ENCODE measurements at regions not wholly inside any gene's neighbourhood (a gene's known extent, or its start where the extent isn't known, plus 50 kb on each side); places are given as distances from the start of the nearest gene placed in this dataset.

DNA sequence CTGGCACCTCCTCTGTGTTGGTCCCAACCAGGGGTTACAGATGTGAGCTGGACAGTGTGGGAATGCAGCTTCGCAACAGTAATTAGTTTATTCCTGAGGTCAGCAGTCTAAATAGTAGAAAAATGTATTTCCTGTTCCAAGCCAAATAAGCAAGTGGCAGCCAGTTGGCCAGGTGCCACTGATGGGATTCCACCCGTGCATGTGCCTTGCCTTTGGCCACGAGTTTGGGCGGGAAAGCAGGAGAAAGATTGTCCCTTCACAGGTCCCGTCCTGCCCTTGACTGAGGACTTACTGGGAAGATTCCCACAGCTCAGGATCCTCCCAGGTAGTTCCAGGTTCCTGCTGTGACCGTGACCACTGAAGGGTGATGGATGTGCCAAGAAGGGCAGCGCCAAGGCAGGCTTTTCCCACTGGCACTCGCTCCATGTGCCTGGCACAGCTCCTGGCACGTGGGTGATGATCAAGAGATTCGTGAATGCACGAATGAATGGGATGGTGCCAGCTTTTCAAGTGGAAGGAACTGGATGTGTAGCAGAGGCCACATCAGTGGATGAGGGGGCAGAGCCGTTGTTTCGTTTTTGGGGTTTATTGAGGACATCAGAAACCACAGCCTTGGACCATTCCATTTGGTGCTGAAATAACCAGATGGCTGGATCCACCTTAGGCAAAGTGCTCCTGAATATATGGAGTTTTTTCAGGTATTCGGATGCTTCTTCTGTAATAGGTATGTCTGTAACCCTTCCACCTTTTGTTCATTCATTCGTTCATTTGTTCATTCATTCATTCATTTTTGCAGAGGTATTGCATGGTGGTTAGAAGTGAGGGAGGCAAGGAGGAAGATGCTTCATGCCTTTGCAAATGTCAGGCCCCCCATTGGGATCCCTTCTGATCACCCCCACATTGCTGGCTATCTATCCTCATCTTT, 62.4 kb upstream of the WNT4 start:
- DNase-seq (ENCODE audit: low read depth): no peak
- TF ChIP-seq CTCF (IDR thresholded peaks at IDR 0.05; ENCODE audit: insufficient read depth, low read depth, low read length): no peak
- H3K4me3 ChIP-seq (ENCODE audit: low read depth, low read length): no peak overlapping the region

GRCh38 chr1:22206551-22207125, 63.7 kb upstream of the WNT4 start:
- DNase-seq (ENCODE audit: low read depth): no peak
- H3K4me3 ChIP-seq (ENCODE audit: low read depth, low read length): no peak overlapping the region
- no peak for TF ChIP-seq CTCF (IDR thresholded peaks at IDR 0.05; ENCODE audit: insufficient read depth, low read depth, low read length)

DNA sequence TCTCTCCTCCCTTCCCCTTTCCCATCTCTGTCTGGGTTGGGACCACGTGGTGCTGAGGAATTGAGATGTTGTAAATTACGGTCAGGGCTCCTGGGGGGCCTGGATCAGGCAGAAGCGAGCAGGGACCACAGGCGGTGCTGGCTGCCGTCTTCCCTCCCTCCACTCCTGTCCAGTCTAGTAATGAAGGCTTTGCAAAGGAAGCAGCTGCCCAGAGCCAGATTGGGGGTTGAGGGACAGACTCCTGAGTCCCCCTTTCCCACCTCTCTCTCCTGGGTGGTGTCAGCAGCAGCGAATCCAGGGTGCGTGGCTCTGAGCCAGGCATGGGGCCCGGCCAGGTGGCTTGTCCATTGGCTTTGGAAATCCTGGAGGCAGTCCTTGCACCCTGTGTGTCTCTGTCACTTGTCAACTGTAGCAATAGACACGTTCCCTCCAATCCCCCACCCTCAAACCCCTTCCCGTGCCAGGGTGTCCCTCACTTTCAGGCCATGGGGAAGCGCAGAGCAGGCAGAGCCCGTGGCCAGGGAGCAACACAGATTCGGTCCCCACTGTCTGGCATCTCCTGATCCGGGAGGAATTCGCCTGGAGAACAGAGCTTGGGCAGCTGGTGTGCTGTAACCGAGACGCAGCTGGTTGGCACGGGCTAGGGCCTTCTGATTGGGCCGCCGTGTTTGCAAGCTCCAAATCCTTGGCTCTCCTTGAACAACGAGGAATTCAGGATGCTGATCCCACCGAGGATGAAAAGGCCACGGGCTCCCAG, 64.8 kb upstream of the WNT4 start:
- TF ChIP-seq CTCF (IDR thresholded peaks at IDR 0.05; ENCODE audit: insufficient read depth, low read depth, low read length): no peak
- no peak for DNase-seq (ENCODE audit: low read depth)
- no peak overlapping the region for H3K4me3 ChIP-seq (ENCODE audit: low read depth, low read length)

- DNase-seq (ENCODE audit: low read depth): no peak
- TF ChIP-seq CTCF (IDR thresholded peaks at IDR 0.05; ENCODE audit: insufficient read depth, low read depth, low read length): no peak
Observed at GRCh38 chr1:22208268-22208972, 65.5 kb upstream of the WNT4 start.

DNA sequence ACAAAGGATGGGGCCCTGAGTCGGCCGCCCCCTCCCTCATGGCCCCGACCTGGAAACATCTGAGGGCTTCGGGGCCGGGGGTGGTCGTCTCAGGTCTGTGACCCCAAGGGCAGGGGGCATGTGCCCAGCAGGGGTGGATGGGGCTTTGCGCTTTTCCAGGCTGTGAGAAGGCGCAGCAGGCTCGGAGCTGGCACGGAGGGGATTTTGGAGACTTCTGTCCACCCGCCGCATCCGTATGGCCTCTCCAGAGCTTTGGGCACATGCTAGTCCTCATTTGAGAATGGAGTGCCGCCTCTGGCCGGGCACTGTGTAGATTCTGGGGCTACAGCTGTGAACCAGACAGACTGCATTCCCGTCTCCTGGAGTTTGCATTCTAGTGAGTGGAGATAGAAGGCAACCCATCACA, 66.1 kb upstream of the WNT4 start:
- H3K4me3 ChIP-seq (ENCODE audit: low read depth, low read length): no peak overlapping the region
- no peak for TF ChIP-seq CTCF (IDR thresholded peaks at IDR 0.05; ENCODE audit: insufficient read depth, low read depth, low read length)
- no peak for DNase-seq (ENCODE audit: low read depth)

More at GRCh38 chr1:22208268-22208972, 65.5 kb upstream of the WNT4 start:
- H3K4me3 ChIP-seq (ENCODE audit: low read depth, low read length): no peak overlapping the region

DNA sequence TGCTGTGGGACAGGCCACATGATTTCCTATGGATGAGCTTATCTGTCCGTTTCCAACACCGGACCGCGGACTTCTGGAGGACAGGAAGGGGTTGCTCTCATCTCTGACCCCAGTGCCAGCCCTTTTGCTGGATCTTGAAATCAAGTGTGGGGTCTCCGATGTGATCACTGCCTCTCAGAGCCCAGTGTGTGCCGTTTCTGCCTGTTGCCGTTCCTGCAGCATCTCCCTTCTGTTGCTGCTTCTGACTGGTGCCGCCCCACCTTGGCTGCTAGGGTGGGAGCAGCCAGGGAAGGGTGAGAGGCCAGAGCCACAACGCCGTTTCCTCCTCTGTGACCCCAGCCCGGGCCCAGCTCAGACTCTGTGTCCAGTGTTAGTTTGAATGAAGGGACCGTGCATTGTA, 67.3 kb upstream of the WNT4 start:
- no peak for TF ChIP-seq CTCF (IDR thresholded peaks at IDR 0.05; ENCODE audit: insufficient read depth, low read depth, low read length)
- DNase-seq (ENCODE audit: low read depth): no peak
- H3K4me3 ChIP-seq (ENCODE audit: low read depth, low read length): no peak overlapping the region

All from fibroblast of villous mesenchyme (primary cell).